HG03175 (cell line): ENCODE measurements at regions not wholly inside any gene's neighbourhood (a gene's known extent, or its start where the extent isn't known, plus 50 kb on each side); places are given as distances from the start of the nearest gene placed in this dataset.
"Not testable (repeated sequence)": the region's sequence is repeated elsewhere in the genome, so short reads cannot be mapped to it uniquely, and the experiment has no call there.

Experiments used
- ATAC-seq: cut with Tn5 transposase; IDR thresholded peaks from one replicate; pipeline ENCODE4 v1.9.1; 2021; ENCODE audit warnings: mild to moderate bottlenecking, moderate library complexity; ENCODE audit not compliant: unreplicated experiment

- ATAC-seq: no peak
Observed at GRCh38 chr5:120140501-120140900, 323.6 kb upstream of the PRR16 start.

- ATAC-seq: no peak
Observed at GRCh38 chr5:120141076-120141475, 323.0 kb upstream of the PRR16 start.

DNA sequence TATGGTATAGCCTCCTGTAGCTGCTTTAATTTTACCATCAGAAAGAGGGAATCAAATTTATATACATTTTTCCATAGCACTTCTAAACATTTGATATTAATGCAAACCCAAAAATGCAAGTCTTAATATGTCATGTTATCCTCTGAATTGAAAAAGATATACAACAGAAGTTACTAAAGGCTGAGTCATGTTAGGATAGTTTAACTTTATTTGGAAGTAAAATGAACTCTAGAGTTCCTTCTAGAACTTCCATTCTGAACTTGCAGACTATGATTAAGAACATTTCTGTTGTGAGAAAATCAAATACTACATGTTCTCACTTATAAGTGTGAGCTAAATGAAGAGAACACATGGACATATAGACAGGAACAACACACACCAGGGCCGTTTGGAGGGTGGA lies 317.3 kb upstream of the PRR16 start:
- no peak for ATAC-seq

DNA sequence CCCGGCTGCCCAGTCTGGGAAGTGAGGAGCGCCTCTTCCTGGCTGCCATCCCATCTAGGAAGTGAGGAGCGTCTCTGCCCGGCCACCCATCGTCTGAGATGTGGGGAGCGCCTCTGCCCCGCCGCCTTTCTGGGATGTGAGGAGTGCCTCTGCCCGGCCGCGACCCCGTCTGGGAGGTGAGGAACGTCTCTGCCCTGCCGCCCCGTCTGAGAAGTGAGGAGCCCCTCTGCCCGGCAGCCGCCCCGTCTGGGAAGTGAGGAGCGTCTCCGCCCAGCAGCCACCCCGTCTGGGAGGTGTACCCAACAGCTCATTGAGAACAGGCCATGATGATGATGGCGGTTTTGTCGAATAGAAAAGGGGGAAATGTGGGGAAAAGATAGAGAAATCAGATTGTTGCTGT lies 316.2 kb upstream of the PRR16 start:
- not testable (repeated sequence) for ATAC-seq

- ATAC-seq: no peak
Observed at GRCh38 chr5:120150770-120151169, 313.3 kb upstream of the PRR16 start.

GRCh38 chr5:120151181-120151580 lies 312.9 kb upstream of the PRR16 start:
- ATAC-seq: no peak

GRCh38 chr5:120151825-120152224 lies 312.3 kb upstream of the PRR16 start:
- ATAC-seq: no peak

DNA sequence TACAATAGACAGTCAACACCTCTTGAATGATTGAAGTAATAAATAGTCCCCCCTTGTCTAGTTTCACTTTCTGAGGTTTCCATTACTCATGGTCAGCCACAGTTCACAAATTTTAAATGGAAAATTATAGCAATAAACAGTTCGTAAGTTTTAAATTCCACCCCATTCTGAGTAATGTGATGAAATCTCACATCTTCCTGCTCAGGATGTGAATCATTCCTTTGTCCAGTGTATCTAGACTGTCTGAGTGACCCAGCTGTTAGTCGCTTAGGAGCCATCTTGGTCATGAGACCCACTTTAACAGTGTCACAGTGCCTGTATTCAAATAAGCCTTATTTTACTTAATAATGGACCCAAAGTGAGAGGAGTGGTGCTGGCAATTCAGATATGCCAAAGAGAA lies 311.6 kb upstream of the PRR16 start:
- ATAC-seq: no peak

DNA sequence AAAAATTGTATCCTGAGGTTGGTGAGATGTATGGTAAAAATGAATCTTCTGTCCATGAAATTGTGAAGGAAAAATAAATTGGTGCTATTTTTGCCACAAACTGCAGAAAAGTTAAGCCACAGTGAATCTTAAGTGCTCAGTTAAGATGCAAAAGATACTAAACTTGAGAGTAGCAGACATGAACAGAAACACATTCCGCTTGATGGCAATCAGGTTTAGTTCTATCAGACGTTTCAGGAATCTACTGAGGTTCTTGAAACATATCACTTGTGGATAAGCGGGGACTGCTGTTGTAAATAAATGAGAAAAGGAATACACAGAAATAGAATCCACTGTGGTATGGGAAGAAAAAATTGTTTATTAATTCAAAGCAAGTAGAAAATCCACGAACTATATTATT lies 311.2 kb upstream of the PRR16 start:
- no peak for ATAC-seq

DNA sequence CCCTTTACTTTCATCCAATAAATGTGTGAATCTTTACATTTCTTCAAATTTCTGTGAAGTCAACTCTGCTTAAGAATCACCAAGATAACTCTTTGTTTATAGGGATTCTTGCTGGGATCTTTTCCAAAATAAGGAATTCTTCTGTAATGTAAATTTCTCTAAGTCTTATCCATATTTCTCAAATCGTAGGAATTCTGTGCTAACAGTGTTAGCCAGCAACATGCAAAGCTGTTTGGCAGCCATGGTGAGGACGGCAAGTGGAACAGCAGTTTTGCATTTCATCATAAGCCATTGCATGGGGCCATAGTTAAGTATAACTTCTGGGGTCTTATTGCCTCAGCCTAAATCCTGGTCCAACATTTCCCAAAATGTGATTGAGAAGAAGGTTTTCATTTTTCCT lies 310.5 kb upstream of the PRR16 start:
- no peak for ATAC-seq

- no peak for ATAC-seq
Observed at GRCh38 chr5:120155873-120156272, 308.2 kb upstream of the PRR16 start.

GRCh38 chr5:120158211-120158610 lies 305.9 kb upstream of the PRR16 start:
- no peak for ATAC-seq

GRCh38 chr5:120159155-120159554 lies 304.9 kb upstream of the PRR16 start:
- ATAC-seq: no peak

DNA sequence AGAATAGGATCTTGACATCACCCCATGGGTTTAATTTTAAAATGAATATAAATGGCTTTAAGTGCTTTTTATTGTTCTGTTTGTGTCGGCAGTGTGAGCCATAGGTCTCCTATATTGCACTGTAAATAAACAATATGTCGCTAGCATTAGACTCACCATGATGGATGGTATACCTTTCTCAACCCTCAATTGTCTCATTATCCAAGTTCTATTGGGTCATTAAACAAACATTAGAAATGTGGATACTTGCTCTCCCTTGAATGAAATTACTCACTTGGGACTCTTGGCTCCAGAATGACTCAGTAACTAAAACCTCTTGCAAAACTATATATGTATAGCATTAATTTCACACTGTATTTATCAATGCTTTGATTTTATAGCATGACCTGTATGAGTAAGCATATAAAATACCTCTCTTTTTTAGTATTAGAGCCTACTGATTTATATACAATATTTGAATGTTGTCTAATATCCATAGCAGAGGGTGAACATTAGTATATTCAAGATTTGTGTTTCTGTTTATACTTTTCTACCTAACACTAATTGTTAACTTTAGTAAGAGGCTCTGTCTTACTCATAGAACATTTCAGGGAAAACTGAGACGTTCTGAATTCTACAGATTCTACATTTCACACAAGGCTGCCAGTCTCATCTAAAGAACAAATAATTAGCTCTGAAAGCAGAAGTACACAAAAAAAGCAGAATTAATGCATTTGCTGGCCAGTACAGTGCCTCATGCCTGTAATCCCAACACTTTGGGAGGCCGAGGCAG lies 303.8 kb upstream of the PRR16 start:
- no peak for ATAC-seq

DNA sequence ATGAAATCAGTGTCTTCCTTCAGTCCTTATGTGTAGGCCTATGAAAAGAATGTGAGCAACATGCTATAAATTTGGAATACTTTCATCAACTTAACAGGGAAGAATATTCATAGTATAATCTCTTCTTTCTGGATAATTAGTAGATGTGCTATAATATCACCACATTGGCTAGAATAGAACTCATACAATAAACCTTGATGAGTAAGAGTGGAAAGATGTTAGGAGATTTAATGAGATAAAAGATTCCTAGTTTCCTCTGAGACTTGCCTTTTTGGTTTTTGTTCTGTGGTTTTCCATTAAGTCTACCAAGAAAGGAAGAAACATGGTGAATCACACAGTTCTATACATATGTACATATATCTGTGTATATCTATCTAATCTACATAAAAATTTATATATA lies 301.8 kb upstream of the PRR16 start:
- no peak for ATAC-seq

- no peak for ATAC-seq
Observed at GRCh38 chr5:120164037-120164436, 300.1 kb upstream of the PRR16 start.

DNA sequence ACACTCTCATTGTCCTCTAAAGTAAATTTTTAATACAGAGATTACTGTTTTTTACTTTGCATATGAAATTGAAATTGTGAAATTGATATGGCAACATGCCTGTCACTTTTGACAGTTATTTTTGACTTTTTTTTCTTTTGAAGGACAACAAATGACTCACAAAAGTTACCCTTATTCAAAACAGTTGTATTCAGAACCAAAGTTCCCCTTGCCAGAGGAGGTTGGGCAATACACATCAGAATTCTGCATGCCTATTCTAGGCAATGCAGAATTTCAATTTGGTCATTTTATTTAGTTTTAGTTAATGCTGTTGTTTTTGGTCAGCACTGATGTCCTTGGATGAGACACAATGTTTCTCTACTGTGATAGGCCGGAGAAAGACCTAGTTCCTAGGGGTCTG lies 299.1 kb upstream of the PRR16 start:
- no peak for ATAC-seq

DNA sequence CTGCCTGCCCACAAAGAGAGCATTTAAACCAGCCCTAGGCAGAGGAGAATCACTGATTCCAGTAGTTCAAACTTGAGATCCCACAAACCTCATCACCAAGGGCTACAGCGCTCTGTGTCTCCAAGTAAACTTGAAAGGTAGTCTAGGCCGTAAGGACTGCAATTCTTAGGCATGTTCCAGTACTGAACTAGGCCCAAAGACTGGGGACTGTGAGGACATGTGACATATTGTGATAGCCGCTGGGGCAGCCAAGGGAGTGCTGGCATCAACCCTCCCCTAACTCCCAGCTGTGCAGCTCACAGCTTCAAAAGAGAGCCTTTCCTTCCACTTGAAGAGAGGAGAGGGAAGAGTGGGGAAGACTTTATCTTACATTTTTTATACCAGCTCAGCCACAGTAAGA lies 291.0 kb upstream of the PRR16 start:
- ATAC-seq: no peak

- no peak for ATAC-seq
Observed at GRCh38 chr5:120174089-120174488, 290.0 kb upstream of the PRR16 start.

- not testable (repeated sequence) for ATAC-seq
Observed at GRCh38 chr5:120181238-120181637, 282.9 kb upstream of the PRR16 start.

DNA sequence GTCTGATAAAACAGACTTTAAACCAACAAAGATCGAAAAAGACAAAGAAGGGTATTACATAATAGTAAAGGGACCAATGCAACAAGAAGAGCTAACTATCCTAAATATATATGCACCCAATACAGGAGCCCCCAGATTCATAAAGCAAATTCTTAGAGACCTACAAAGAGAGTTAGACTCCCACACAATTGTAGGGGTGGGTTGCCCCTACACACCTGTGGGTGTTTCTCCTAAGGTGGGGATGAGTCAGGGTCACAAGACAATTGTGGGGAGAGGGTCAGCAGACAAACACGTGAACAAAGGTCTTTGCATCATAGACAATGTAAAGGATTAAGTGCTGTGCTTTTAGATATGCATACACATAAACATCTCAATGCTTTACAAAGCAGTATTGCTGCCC lies 269.4 kb upstream of the PRR16 start:
- ATAC-seq: not testable (repeated sequence)

DNA sequence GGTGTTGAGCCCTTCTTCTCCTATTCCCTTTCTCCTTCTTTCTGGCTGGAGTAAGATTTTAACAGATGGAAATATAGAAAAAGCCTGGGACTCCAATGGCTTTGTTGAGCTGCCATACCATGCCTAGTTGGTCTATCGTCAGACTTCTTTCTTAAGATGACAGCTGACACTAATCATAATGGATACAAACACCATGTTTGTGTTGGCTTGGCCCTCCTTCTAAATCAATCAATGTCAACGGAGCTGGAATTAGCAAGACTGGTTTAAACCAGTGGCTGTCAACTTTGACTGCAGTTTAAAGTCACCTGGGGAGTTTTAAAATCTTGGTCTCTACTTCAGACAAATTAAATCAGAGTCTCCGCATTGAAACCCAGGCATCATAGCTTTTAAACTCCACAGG lies 264.5 kb upstream of the PRR16 start:
- no peak for ATAC-seq

GRCh38 chr5:120207129-120207528 lies 257.0 kb upstream of the PRR16 start:
- no peak for ATAC-seq
